ENCODE measurements at regions not wholly inside any gene's neighbourhood (a gene's known extent, or its start where the extent isn't known, plus 50 kb on each side); places are given as distances from the start of the nearest gene placed in this dataset.
"Not testable (repeated sequence)": the region's sequence is repeated elsewhere in the genome, so short reads cannot be mapped to it uniquely, and the experiment has no call there.

GRCh38 chr2:116517936-116518335 lies 1296.6 kb upstream of the DDX18 start:
- no peak for TF ChIP-seq CTCF (IDR thresholded peaks at IDR 0.05; ENCODE audit: insufficient read depth in 1 of 2, low read depth in 1 of 2, low read length in 1 of 2, severe bottlenecking in 1 of 2, unreplicated experiment in 1 of 2)
- ChIA-PET POLR2A (no interaction called here), CTCF (no interaction called here)
- Mint-ChIP-seq H3K36me3 (ENCODE audit: insufficient read depth, unreplicated experiment) (no peaks in the 10 kb centered on the region), H3K4me1 (ENCODE audit: low read depth, unreplicated experiment) (no peaks in the 10 kb centered on the region), H3K27ac (ENCODE audit: unreplicated experiment) (no peak overlapping the region), H3K9me3 (ENCODE audit: unreplicated experiment) (peaks cover 6% of the 10 kb centered on the region), H3K27me3 (ENCODE audit: insufficient read depth, unreplicated experiment) (no peaks in the 10 kb centered on the region), H3K4me3 (ENCODE audit: unreplicated experiment) (no peak overlapping the region)
- Histone ChIP-seq H3K27me3 (replicated peaks; ENCODE audit: control insufficient read depth, insufficient read depth, low read length) (no peaks in the 10 kb centered on the region), H3K4me3 (ENCODE audit: low read depth, low read length) (no peak overlapping the region), H3K4me1 (no peaks in the 10 kb centered on the region), H3K9me3 (no peaks in the 10 kb centered on the region), H3K36me3 (ENCODE audit: control insufficient read depth, insufficient read depth, low read length) (no peaks in the 10 kb centered on the region)
- no peak for DNase-seq
- no TSS peak for BruUV-seq (replicated peaks)
- intact Hi-C loops (cut with micrococcal nuclease; ENCODE audit: unreplicated experiment) = no loop called here

GRCh38 chr2:116537811-116538210 lies 1276.7 kb upstream of the DDX18 start:
- H3K27me3 ChIP-seq (replicated peaks; ENCODE audit: control insufficient read depth, insufficient read depth, low read length) = no peaks in the 10 kb centered on the region
- H3K27me3 Mint-ChIP-seq (ENCODE audit: insufficient read depth, unreplicated experiment) = no peaks in the 10 kb centered on the region
- H3K36me3 ChIP-seq (ENCODE audit: control insufficient read depth, insufficient read depth, low read length) = no peaks in the 10 kb centered on the region
- DNase-seq = no peak
- no peak overlapping the region for H3K27ac Mint-ChIP-seq (ENCODE audit: unreplicated experiment)
- H3K4me3 ChIP-seq (ENCODE audit: low read depth, low read length) = no peak overlapping the region
- no peak overlapping the region for H3K4me3 Mint-ChIP-seq (ENCODE audit: unreplicated experiment)
- TF ChIP-seq CTCF (IDR thresholded peaks at IDR 0.05; ENCODE audit: insufficient read depth in 1 of 2, low read depth in 1 of 2, low read length in 1 of 2, severe bottlenecking in 1 of 2, unreplicated experiment in 1 of 2) = no peak
- H3K9me3 Mint-ChIP-seq (ENCODE audit: unreplicated experiment) = peaks cover 18% of the 10 kb centered on the region
- no peaks in the 10 kb centered on the region for H3K36me3 Mint-ChIP-seq (ENCODE audit: insufficient read depth, unreplicated experiment)
- BruUV-seq (replicated peaks) = no TSS peak
- intact Hi-C loops (cut with micrococcal nuclease; ENCODE audit: unreplicated experiment) = no loop called here
- no peaks in the 10 kb centered on the region for H3K4me1 ChIP-seq
- ChIA-PET POLR2A (no interaction called here), CTCF (no interaction called here)
- H3K4me1 Mint-ChIP-seq (ENCODE audit: low read depth, unreplicated experiment) = no peaks in the 10 kb centered on the region
- H3K9me3 ChIP-seq = no peaks in the 10 kb centered on the region

GRCh38 chr2:116545286-116546068 lies 1269.0 kb upstream of the DDX18 start:
- H3K9me3 ChIP-seq = no peaks in the 10 kb centered on the region
- DNase-seq = no peak
- Mint-ChIP-seq H3K9me3 (ENCODE audit: unreplicated experiment) (peaks cover 16% of the 10 kb centered on the region), H3K36me3 (ENCODE audit: insufficient read depth, unreplicated experiment) (no peaks in the 10 kb centered on the region), H3K27ac (ENCODE audit: unreplicated experiment) (no peak overlapping the region), H3K4me3 (ENCODE audit: unreplicated experiment) (no peak overlapping the region), H3K4me1 (ENCODE audit: low read depth, unreplicated experiment) (no peaks in the 10 kb centered on the region), H3K27me3 (ENCODE audit: insufficient read depth, unreplicated experiment) (no peaks in the 10 kb centered on the region)
- ChIA-PET POLR2A (no interaction called here), CTCF (no interaction called here)
- H3K4me1 ChIP-seq = no peaks in the 10 kb centered on the region
- H3K4me3 ChIP-seq (ENCODE audit: low read depth, low read length) = no peak overlapping the region
- intact Hi-C loops (cut with micrococcal nuclease; ENCODE audit: unreplicated experiment) = no loop called here
- no peaks in the 10 kb centered on the region for H3K27me3 ChIP-seq (replicated peaks; ENCODE audit: control insufficient read depth, insufficient read depth, low read length)
- no peak for TF ChIP-seq CTCF (IDR thresholded peaks at IDR 0.05; ENCODE audit: insufficient read depth in 1 of 2, low read depth in 1 of 2, low read length in 1 of 2, severe bottlenecking in 1 of 2, unreplicated experiment in 1 of 2)
- BruUV-seq (replicated peaks) = no TSS peak
- H3K36me3 ChIP-seq (ENCODE audit: control insufficient read depth, insufficient read depth, low read length) = no peaks in the 10 kb centered on the region

- H3K4me3 ChIP-seq (ENCODE audit: low read depth, low read length) = 0 out of 2 replicates have a peak overlapping the region, but pooled peaks have one; percentile 18
- H3K36me3 ChIP-seq (ENCODE audit: control insufficient read depth, insufficient read depth, low read length); H3K27ac Mint-ChIP-seq (ENCODE audit: unreplicated experiment); H3K27me3 Mint-ChIP-seq (ENCODE audit: insufficient read depth, unreplicated experiment); H3K4me1 ChIP-seq; POLR2A ChIA-PET; H3K4me1 Mint-ChIP-seq (ENCODE audit: low read depth, unreplicated experiment); CTCF ChIA-PET; intact Hi-C loops (cut with micrococcal nuclease; ENCODE audit: unreplicated experiment); H3K9me3 Mint-ChIP-seq (ENCODE audit: unreplicated experiment); H3K9me3 ChIP-seq; H3K27me3 ChIP-seq (replicated peaks; ENCODE audit: control insufficient read depth, insufficient read depth, low read length); H3K36me3 Mint-ChIP-seq (ENCODE audit: insufficient read depth, unreplicated experiment); BruUV-seq (replicated peaks): not testable (repeated sequence)
- H3K4me3 Mint-ChIP-seq (ENCODE audit: unreplicated experiment) = peak overlapping the region; percentile 57
- DNase-seq = peak; percentile 6 to 56
Measured at GRCh38 chr2:116552738-116553419, 1261.6 kb upstream of the DDX18 start.
